ENCODE measurements at regions not wholly inside any gene's neighbourhood (a gene's known extent, or its start where the extent isn't known, plus 50 kb on each side); places are given as distances from the start of the nearest gene placed in this dataset.

- no peak for DNase-seq (ENCODE audit: low read depth in 2 of 2)
- no peaks in the 10 kb centered on the region for H3K27me3 ChIP-seq (ENCODE audit: control insufficient read depth, insufficient read depth, low read length)
- H2AFZ ChIP-seq (ENCODE audit: low read length): no peak overlapping the region
- TF ChIP-seq CTCF (conservative IDR thresholded peaks at IDR 0.05 in 1 of 2, IDR thresholded peaks at IDR 0.05 in 1 of 2; ENCODE audit: low read depth in 1 of 2, low read length in 2 of 2) (no peak), EZH2 (IDR thresholded peaks at IDR 0.05; ENCODE audit: low read length, missing control alignments) (no peak)
- no peaks in the 10 kb centered on the region for H3K9me3 ChIP-seq (ENCODE audit: control insufficient read depth, insufficient read depth, low read depth, low read length)
- H3K79me2 ChIP-seq (ENCODE audit: control insufficient read depth, insufficient read depth, low read length): no peaks in the 10 kb centered on the region
- H3K4me2 ChIP-seq (ENCODE audit: extremely low read depth, insufficient read depth, low read length): no peak overlapping the region
- no peaks in the 10 kb centered on the region for H4K20me1 ChIP-seq (ENCODE audit: control insufficient read depth, extremely low read depth, insufficient read depth, low read length)
- H3K36me3 ChIP-seq (ENCODE audit: control insufficient read depth, insufficient read depth, low read length): no peaks in the 10 kb centered on the region
- H3K9ac ChIP-seq (ENCODE audit: insufficient read depth, low read length): no peak overlapping the region
- no peaks in the 10 kb centered on the region for H3K4me1 ChIP-seq (ENCODE audit: control insufficient read depth, extremely low read depth, insufficient read depth, low read length)
- no peak overlapping the region for H3K4me3 ChIP-seq (replicated peaks in 1 of 4; ENCODE audit: control extremely low read depth in 1 of 4, insufficient read depth in 1 of 4, low read depth in 3 of 4, low read length in 4 of 4)
- no peak overlapping the region for H3K27ac ChIP-seq (ENCODE audit: insufficient read depth, low read length)
Measured at GRCh38 chr18:60950634-60951033, 382.6 kb upstream of the CDH20 start.

- Histone ChIP-seq H4K20me1 (ENCODE audit: control insufficient read depth, extremely low read depth, insufficient read depth, low read length) (no peaks in the 10 kb centered on the region), H3K4me3 (replicated peaks in 1 of 4; ENCODE audit: control extremely low read depth in 1 of 4, insufficient read depth in 1 of 4, low read depth in 3 of 4, low read length in 4 of 4) (no peak overlapping the region), H3K36me3 (ENCODE audit: control insufficient read depth, insufficient read depth, low read length) (no peaks in the 10 kb centered on the region), H3K79me2 (ENCODE audit: control insufficient read depth, insufficient read depth, low read length) (no peaks in the 10 kb centered on the region), H3K4me1 (ENCODE audit: control insufficient read depth, extremely low read depth, insufficient read depth, low read length) (no peaks in the 10 kb centered on the region), H2AFZ (ENCODE audit: low read length) (no peak overlapping the region), H3K27me3 (ENCODE audit: control insufficient read depth, insufficient read depth, low read length) (no peaks in the 10 kb centered on the region), H3K9me3 (ENCODE audit: control insufficient read depth, insufficient read depth, low read depth, low read length) (no peaks in the 10 kb centered on the region), H3K9ac (ENCODE audit: insufficient read depth, low read length) (no peak overlapping the region), H3K4me2 (ENCODE audit: extremely low read depth, insufficient read depth, low read length) (no peak overlapping the region), H3K27ac (ENCODE audit: insufficient read depth, low read length) (no peak overlapping the region)
- TF ChIP-seq EZH2 (IDR thresholded peaks at IDR 0.05; ENCODE audit: low read length, missing control alignments): no peak
- no peak for TF ChIP-seq CTCF (conservative IDR thresholded peaks at IDR 0.05 in 1 of 2, IDR thresholded peaks at IDR 0.05 in 1 of 2; ENCODE audit: low read depth in 1 of 2, low read length in 2 of 2)
- DNase-seq (ENCODE audit: low read depth in 2 of 2): no peak
Measured at GRCh38 chr18:60951091-60951490, 382.1 kb upstream of the CDH20 start.

GRCh38 chr18:60962625-60963024, 370.6 kb upstream of the CDH20 start:
- Histone ChIP-seq H3K9ac (ENCODE audit: insufficient read depth, low read length) (no peak overlapping the region), H3K27ac (ENCODE audit: insufficient read depth, low read length) (no peak overlapping the region), H2AFZ (ENCODE audit: low read length) (no peak overlapping the region), H3K4me1 (ENCODE audit: control insufficient read depth, extremely low read depth, insufficient read depth, low read length) (no peaks in the 10 kb centered on the region), H3K9me3 (ENCODE audit: control insufficient read depth, insufficient read depth, low read depth, low read length) (no peaks in the 10 kb centered on the region), H3K4me2 (ENCODE audit: extremely low read depth, insufficient read depth, low read length) (no peak overlapping the region), H3K79me2 (ENCODE audit: control insufficient read depth, insufficient read depth, low read length) (no peaks in the 10 kb centered on the region), H3K36me3 (ENCODE audit: control insufficient read depth, insufficient read depth, low read length) (no peaks in the 10 kb centered on the region), H3K27me3 (ENCODE audit: control insufficient read depth, insufficient read depth, low read length) (no peaks in the 10 kb centered on the region), H4K20me1 (ENCODE audit: control insufficient read depth, extremely low read depth, insufficient read depth, low read length) (no peaks in the 10 kb centered on the region), H3K4me3 (replicated peaks in 1 of 4; ENCODE audit: control extremely low read depth in 1 of 4, insufficient read depth in 1 of 4, low read depth in 3 of 4, low read length in 4 of 4) (no peak overlapping the region)
- TF ChIP-seq CTCF (conservative IDR thresholded peaks at IDR 0.05 in 1 of 2, IDR thresholded peaks at IDR 0.05 in 1 of 2; ENCODE audit: low read depth in 1 of 2, low read length in 2 of 2): no peak
- no peak for TF ChIP-seq EZH2 (IDR thresholded peaks at IDR 0.05; ENCODE audit: low read length, missing control alignments)
- no peak for DNase-seq (ENCODE audit: low read depth in 2 of 2)

All from fibroblast of lung (primary cell).